NOMO-1 treated with DMSO at 0.1 percent for 48 hours (cell line): ENCODE measurements at regions not wholly inside any gene's neighbourhood (a gene's known extent, or its start where the extent isn't known, plus 50 kb on each side); places are given as distances from the start of the nearest gene placed in this dataset.

Experiments
- DNase-seq: peaks from one replicate; lab custom pipeline; 2025; ENCODE audit not compliant: unreplicated experiment; lab: John Stamatoyannopoulos, UW

DNA sequence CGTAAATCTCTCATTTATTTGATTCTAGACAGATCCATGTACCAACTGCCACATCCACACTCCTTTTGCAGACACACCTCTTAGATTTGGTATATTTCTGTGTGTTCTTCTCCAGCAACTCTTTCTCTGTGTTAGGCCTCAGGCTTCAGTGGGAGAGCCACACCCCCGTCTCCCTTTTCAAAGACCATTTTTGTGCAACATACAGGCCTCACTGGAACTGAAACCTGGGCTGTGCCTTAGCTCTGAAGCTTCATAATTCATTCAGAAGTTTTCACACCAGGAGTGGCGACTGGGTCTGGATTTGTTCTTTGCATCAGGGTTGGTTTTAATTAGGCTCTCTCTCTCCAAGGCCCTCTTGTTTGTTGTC lies 170.2 kb downstream of the THBS2 start:
- DNase-seq: no peak

DNA sequence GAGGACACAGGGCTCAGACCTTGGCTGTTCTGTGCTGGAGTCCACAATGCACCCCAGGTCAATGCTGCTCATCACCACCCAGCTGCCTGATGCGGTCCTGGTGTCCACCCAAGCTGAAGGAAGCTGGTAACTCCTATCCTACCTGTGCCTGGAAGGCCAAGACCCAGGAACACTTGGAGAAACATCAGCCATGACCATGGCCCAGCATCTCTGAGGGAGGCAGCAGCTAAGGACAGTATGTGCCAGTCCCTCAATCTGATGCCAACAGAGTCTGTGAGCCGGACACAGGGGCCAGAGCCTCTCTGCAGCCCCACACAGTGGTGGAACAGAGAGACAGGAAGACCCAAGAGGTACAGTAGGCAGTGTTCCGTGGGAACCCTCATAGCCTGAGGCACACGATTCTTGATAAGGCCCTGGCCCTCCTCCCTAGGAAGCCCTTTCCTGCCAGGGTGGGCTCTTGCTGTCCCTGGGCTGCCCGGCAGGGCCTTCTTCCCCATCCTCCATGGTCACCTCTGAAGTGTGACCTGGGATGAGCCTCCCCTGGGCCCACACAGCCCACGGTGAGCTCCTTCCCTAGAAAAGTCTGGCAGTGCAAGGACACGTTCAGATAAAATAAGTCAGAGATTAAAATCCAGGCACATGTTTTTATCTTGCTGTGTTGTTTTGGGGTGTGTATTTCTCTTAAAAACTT lies 170.7 kb downstream of the THBS2 start:
- DNase-seq: no peak

DNA sequence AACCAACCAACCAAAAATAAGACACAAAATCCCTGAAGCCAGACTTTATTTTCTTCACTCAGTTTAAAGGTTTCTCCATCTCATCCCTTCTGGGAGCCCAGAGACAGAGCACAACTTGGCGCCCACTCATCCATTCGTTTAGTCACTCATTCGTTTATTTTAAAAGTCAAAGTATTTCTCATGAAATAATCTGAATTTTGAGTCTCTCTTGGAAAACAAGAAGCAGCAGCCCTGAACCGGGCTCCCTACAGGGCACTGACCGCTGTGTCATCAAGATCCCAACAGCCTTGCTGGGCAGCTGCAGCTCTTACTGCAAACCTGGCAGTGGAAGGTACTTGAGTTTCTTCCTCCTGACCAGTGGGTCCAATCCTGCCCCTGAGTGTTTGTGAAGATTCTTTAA lies 171.6 kb downstream of the THBS2 start:
- no peak for DNase-seq

DNA sequence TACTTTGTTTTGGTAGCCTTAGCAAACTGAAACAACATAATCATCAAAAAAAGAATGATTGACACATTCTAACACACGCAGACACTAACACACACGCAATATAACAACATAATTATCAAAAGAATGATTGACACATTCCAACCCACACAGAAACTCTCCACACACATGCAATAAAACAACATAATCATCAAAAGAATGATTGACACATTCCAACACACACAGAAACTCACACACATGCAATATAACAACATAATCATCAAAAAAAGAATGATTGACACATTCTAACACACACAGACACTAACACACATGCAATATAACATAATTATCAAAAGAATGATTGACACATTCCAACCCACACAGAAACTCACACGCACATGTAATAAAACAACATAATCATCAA lies 172.4 kb downstream of the THBS2 start:
- DNase-seq: no peak

DNA sequence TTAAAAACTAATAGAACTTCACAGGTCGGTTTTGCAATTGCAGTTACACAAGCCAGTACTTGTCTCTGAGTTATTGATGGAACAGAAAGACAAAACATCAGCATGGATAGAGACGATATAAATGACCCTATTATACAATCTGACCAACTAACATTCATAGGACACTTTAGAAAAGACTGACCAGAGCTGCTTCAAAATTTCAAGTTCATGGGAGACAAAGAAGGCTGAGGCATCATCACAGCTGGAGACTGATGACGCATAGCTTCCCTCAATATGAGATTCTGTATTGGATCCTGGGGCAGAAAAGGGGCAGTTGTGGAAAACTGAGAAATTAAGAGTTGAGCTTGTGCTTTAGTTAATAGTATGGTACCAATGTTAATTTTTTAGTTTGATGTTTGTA lies 174.0 kb downstream of the THBS2 start:
- DNase-seq: no peak

DNA sequence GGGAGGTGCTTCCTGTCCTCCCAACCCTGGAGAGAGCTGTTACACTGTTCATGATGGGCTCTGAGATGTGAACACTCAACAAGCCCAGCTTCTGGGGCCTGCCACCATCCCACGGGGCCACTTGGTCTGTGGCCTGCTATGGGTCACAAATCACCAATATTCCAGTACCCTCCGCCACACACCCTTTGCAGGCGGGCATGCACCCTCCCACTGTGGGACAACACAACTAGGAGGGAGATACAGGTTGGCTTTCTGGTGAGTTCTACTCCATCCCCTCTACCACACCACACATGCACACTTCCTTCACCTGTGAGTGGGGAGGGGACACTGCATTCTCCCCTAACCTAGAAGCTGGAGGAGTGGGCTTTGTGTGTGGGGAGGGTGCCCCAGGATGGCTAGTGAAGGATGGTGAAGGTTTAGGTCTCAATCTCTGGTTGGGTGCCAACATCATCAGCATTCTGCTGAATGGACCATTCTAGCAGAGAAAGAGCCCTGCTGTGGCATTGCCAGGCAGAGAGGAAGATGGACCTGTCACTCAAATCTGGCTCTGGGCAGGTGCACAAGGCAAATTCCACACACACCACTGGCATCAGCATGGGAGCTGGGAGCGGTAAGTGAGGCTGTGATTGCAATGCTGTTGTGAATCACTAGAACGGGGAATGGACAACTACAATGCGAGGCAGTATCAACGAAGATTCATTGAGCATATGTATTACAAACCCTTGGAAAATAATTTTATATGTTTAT lies 175.1 kb downstream of the THBS2 start:
- DNase-seq: no peak

DNA sequence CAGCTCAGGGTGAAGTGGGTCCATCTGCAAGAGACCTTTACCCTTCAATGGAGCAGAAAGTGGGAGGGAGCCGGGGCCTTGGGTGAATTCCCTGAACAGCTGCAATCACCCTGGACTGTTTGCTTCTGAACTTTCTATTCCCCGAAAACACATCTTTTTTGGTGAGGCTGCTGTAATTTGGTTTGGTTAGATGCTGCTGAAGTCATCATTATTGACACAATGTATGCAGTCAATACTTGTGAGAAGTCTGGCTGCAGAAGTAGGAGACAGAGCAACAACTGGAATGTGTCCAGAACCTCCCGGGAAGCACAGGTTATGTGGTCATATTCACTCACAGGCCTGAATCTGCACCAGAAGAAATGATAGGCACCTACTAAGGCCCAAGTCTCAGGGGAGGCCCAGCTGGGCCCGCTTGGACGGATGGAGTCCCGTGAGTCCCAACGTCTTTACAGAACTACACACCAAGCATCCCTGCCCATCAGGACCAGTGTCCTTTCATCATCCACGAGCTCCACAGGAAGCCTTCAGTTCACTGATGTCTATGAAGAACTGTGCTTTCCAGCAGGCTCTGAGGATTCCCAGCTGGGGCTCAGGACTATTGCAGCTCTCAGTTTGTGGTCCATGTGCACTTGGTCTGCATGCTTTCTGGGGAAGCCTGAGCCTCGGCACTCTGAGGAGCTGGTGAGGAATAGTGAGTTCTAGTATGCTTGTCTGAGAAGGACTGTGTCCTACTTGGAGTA lies 177.6 kb downstream of the THBS2 start:
- no peak for DNase-seq

DNA sequence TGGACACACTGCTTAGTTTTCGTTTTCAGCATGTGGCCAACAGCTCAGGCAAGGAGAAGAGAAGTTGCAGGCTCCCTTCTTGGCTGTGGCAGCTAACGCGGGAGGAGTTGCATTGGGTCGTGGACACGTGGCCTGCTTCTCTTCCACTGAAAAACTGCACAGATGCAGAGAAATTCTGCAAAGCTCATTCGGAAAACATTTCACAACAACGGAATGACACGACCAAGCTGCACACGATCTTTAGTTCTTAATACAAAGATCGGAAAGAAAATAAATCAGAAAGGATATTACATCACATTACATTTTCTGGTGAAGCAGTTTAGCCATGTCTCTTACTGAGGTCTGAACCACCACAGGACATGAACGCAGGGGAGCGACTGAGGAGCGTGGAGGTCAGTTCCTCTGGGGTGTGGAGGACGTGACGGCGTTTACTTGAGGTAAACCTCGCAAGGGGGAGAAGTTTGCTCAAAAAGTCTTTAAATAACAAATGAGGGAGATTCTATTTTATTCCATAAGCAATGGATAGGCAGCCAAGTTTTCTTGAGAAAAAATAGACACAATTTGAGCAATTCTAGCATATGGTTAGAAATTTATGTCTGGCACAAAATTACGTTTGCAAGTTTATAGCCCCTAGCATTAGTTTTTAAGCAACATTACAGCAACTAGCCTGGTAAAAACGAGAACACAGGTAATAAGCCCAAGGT lies 178.3 kb downstream of the THBS2 start:
- no peak for DNase-seq

DNA sequence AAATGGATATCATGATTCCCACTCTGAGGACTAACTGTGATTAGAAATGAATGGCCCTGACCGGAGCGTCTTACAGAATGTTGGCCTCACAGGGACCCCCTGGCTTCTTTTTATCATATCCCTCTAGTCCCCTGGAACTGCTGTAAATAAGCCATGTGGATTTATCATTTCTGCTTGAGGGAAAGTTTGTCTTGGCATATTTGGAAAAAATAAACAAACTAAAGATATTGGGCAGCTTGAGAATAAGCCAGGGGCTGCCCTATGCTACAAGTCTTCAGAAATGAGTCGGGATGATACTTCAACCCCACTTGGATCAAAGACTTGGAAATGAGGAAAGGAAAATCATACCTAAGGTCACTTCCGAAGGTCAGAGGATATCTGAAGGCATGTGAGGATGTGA lies 179.1 kb downstream of the THBS2 start:
- DNase-seq: no peak

DNA sequence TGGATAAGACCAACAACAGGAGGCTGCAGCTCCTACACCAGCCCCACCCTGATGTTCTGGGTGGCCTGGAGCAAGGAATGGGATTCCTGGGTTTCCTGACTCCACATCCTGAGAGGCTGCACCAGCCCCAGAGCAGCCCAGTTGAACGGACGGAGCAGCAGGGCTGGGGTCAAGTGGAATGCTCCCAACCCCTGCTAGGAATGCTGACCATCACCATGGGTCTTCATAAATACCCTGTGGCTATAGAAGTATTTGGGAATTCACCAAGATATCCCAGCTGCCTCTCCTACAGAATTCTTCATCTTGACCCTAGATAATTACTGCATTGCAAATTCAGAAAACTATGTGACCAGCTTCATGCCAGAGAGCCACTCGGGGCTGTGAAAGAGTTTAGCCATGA lies 180.3 kb downstream of the THBS2 start:
- DNase-seq: no peak

DNA sequence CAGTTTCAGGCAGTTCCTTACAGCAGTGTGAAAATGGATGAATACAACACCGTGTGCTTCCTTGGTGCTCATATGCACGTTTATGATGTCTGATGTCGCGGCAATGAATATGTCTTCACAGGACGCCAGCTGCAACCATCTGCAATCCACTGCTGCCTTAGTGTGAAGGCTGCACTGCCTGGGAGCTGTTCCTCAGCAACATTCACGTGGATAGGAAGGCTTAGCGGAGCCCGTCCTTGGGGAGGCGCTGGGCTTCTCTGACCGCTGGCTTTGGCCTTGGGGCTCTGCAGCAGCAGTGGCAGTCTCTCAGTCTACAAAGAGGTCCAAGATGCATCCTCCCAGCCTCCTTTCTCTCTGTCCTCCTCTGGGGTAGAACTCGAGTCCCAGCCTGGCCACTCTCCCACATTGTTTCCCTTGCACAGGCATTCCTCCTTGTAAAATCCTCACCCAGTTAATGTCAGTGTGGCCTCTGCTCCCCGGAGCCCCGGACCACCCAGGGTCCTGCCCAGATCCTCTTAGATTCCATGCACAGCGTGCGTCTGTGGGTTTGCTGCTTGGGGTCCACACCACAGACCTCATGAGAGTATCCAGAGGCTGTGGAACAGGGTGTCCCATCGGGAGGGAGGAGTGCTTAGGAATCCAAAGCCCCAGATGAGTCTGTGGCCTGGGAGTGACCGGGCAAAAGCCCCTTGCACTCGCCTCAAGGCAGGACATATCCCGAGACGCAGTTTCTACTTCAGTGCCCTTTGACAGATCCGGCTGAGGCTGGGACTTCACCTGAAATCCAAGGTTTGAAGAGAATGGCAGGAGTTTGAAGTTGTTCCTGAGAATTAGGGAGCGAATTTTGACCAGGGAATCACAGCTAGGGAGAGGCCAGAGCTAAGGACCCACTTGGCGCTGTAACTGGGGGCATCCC lies 181.3 kb downstream of the THBS2 start:
- DNase-seq: no peak

DNA sequence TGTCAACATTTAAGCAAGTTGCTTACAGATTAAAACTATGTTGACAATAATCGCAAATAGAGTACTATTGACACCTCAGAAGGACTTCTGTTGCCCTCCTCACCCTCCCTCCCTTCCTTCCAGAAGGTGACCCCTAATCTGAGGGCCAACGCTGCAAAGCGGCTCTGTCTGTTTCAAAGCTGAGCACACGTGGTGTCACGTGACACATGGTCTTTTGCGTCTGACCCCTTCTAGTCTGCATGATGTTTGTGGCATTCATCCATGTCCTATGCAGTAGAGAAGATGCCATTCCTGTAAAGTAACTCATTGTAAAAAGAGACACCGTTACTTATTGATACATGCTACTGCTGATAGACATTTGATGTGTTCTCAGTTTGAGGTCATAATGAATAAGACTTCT lies 182.3 kb downstream of the THBS2 start:
- no peak for DNase-seq

DNA sequence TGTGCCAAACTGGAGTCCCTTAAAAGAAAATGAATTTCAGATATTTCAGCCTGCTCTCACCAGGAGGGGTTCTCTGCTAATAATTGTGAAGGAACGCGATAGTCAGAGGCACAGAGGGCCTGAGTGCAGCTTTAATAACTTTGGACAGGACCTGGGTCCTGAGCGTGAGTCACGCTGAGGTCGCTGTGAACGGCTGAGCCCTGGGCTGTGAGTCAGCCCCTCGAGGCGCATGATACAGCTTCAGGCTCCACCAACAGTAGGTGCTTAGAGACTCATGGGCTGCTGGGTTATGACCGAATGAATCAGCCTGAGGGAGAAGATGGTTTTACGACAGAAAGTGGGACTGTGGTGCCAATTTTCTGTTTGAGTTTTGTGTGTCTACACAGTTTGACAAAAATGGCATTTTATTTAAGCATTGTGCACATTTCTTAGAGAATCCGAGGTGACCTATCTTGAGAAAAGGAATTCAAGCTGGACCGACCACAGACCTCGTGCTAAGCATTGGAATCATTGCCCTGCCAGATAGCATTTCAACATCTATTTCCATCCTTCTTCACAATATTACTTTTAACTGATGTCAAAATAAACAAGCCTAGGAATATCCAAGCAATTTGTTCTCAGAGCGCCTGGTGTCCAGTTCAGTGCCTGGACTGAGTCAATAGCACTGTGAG lies 183.0 kb downstream of the THBS2 start:
- no peak for DNase-seq

DNA sequence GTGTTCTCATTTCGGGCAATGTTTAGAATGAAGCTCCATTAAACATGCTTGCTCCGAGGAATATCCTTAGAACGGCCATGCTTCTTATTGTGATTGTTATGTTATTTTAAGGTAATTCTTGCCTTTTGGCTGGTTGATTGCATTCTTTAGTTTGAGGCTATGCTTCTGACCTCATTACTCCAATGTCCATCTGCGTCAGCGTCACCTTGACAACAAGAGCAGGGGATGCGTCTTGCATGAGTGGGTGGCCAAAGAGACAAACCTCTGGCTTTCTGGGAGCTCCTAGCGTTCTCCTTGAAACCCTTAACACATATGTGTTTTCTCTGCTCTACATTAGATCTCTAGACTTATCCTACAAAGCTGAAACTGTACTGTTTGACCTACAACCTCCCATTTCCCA lies 184.3 kb downstream of the THBS2 start:
- no peak for DNase-seq

DNA sequence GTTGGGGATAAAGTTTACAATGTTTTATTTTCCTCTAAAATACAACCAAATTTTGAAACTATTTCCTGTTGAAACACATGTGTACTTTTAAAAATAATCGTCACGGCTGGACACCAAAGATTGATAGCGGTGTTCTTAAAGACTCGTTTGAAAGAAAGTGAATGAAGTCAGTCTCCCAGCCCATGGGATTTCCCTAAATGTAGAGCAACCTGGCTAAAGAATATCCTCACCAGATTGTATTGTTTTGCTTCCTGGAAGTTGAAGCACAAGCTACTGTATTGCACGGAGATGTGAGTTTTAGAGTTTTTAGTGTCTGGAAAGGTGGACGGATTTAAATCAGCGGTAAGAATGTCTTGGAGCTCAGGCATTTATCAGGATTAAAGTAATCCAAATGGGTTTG lies 189.5 kb downstream of the THBS2 start:
- DNase-seq: no peak

DNA sequence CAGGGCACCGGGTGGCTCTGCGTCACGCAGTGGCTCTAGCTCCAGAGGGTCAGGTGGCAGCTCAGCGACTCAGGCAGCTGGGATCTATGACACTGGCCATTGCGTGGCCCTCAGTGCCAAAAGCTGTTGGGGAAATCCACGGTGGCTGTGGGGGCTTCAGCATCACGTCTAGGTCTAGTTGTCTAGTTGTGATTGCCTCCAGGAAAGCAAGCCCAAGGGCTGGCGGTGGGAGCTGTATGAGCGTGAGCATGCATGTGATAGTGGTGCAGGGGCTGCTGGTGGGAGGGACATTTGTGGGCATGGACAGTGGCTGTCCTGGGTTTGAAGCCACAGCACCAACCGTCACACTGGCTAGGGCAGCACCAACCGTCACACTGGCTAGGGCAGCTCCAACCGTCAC lies 191.4 kb downstream of the THBS2 start:
- no peak for DNase-seq

DNA sequence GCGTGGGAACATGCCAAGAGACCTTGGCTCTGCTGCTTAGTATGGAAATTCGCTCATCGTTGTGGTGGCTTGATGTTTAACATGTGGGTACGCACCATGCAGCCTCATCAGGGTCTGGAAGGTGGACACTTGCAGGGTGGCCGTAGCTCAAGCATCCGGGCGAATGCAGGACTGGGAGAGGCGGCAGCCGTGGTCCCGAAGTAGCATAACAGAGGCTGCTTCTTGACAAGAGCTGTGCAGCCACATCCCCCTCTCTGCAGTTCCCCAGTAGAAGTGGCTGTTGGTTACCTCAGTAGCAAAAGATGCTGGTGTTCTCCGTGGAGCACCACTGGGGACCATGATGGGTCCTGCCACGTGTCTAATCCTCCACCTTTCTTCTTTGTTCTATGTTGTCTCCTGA lies 195.0 kb downstream of the THBS2 start:
- DNase-seq: no peak

DNA sequence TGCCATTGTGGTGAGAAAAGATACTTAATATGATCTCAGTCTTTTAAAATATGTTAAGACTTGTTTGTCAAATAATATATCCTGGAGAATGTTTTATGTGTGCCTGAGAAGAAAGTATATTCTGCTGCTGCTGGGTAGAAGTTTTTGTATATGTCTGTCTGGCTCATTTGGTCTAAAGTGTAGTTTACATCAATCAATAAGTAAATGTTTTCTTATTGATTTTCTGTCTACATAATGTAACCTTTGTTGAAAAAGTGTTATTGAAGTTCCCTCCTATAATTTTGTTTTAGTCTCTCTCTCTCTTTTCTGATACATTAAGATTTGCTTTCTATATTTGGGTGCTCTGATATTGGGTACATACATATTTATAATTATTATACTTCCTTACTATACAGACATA lies 201.2 kb downstream of the THBS2 start:
- no peak for DNase-seq

DNA sequence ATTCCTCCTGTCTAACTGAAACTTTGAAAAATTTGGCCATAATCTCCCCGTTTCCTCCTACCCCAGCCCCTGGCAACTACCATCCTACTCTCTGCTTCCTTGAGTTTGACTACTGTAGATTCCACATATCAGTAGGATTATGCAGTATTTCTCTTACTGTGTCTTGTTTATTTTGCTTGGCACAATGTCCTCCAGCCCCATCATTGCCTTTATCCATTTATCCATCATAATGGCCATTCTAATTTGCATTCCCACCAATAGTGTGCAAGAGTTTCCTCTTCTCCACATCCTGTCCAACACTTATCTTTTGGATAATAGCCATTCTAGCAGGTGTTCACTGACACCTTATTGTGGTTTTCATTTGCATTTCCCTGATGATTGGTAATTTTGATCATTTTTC lies 202.3 kb downstream of the THBS2 start:
- no peak for DNase-seq

DNA sequence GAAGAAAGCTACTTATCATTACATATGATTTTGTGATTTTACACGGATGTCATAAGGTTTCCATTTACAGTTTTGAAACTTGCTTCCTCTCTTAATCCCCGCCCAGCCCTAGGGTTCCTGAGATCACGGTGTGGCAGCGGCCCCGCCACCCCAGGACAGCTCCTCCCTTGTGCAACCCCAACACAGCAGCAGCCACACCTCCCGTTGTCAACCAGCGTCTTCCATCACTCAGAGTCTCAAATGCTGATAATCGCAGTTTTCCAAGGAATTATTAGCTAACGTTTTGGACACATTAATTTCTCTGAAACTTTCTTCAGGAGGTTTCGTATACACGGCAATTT lies 204.8 kb downstream of the THBS2 start:
- peak; percentile 12 for DNase-seq
